ENCODE measurements at regions not wholly inside any gene's neighbourhood (a gene's known extent, or its start where the extent isn't known, plus 50 kb on each side); places are given as distances from the start of the nearest gene placed in this dataset.

GRCh38 chr11:96785073-96785472 lies 395.3 kb downstream of the JRKL start:
- no peak overlapping the region for H3K9ac ChIP-seq (ENCODE audit: low read length)
- no peak overlapping the region for H2AFZ ChIP-seq (ENCODE audit: low read depth, low read length, severe bottlenecking)
- no peaks in the 10 kb centered on the region for H3K9me2 ChIP-seq (replicated peaks; ENCODE audit: insufficient read depth, low read length)
- no peaks in the 10 kb centered on the region for H3K79me2 ChIP-seq (ENCODE audit: insufficient read depth, low read length)
- H3K36me3 ChIP-seq (ENCODE audit: low read length) = no peaks in the 10 kb centered on the region
- TF ChIP-seq EZH2phosphoT487 (conservative IDR thresholded peaks at IDR 0.05; ENCODE audit: low read length) (no peak), CTCF (IDR thresholded peaks at IDR 0.05; ENCODE audit: insufficient read depth, low read length, poor library complexity, severe bottlenecking) (no peak)
- no peaks in the 10 kb centered on the region for H4K20me1 ChIP-seq (ENCODE audit: low read depth, low read length)
- H3K4me3 ChIP-seq (ENCODE audit: insufficient read depth, low read length, poor library complexity, severe bottlenecking) = no peak overlapping the region
- no peak overlapping the region for H3K4me2 ChIP-seq (ENCODE audit: low read depth, low read length, poor library complexity, severe bottlenecking)
- no peaks in the 10 kb centered on the region for H3K27me3 ChIP-seq (ENCODE audit: low read length)
- H3K27ac ChIP-seq (ENCODE audit: low read depth, low read length) = no peak overlapping the region
- no peaks in the 10 kb centered on the region for H3K9me3 ChIP-seq (ENCODE audit: insufficient read depth, low read length)
- no peaks in the 10 kb centered on the region for H3F3A ChIP-seq (ENCODE audit: insufficient read depth)

- no peaks in the 10 kb centered on the region for H3F3A ChIP-seq (ENCODE audit: insufficient read depth)
- no peaks in the 10 kb centered on the region for H3K36me3 ChIP-seq (ENCODE audit: low read length)
- H3K27ac ChIP-seq (ENCODE audit: low read depth, low read length) = no peak overlapping the region
- no peak overlapping the region for H2AFZ ChIP-seq (ENCODE audit: low read depth, low read length, severe bottlenecking)
- H3K9me2 ChIP-seq (replicated peaks; ENCODE audit: insufficient read depth, low read length) = no peaks in the 10 kb centered on the region
- TF ChIP-seq CTCF (IDR thresholded peaks at IDR 0.05; ENCODE audit: insufficient read depth, low read length, poor library complexity, severe bottlenecking) (no peak), EZH2phosphoT487 (conservative IDR thresholded peaks at IDR 0.05; ENCODE audit: low read length) (no peak)
- H3K9me3 ChIP-seq (ENCODE audit: insufficient read depth, low read length) = no peaks in the 10 kb centered on the region
- no peaks in the 10 kb centered on the region for H3K79me2 ChIP-seq (ENCODE audit: insufficient read depth, low read length)
- no peak overlapping the region for H3K4me2 ChIP-seq (ENCODE audit: low read depth, low read length, poor library complexity, severe bottlenecking)
- no peaks in the 10 kb centered on the region for H3K27me3 ChIP-seq (ENCODE audit: low read length)
- no peak overlapping the region for H3K4me3 ChIP-seq (ENCODE audit: insufficient read depth, low read length, poor library complexity, severe bottlenecking)
- no peaks in the 10 kb centered on the region for H4K20me1 ChIP-seq (ENCODE audit: low read depth, low read length)
- no peak overlapping the region for H3K9ac ChIP-seq (ENCODE audit: low read length)
These were observed 404.3 kb downstream of the JRKL start for GRCh38 chr11:96794152-96794551.

- H3K9ac ChIP-seq (ENCODE audit: low read length) = no peak overlapping the region
- TF ChIP-seq CTCF (IDR thresholded peaks at IDR 0.05; ENCODE audit: insufficient read depth, low read length, poor library complexity, severe bottlenecking) = no peak
- no peak for TF ChIP-seq EZH2phosphoT487 (conservative IDR thresholded peaks at IDR 0.05; ENCODE audit: low read length)
- no peaks in the 10 kb centered on the region for H4K20me1 ChIP-seq (ENCODE audit: low read depth, low read length)
- no peak overlapping the region for H2AFZ ChIP-seq (ENCODE audit: low read depth, low read length, severe bottlenecking)
- H3F3A ChIP-seq (ENCODE audit: insufficient read depth) = no peaks in the 10 kb centered on the region
- H3K4me3 ChIP-seq (ENCODE audit: insufficient read depth, low read length, poor library complexity, severe bottlenecking) = no peak overlapping the region
- H3K79me2 ChIP-seq (ENCODE audit: insufficient read depth, low read length) = no peaks in the 10 kb centered on the region
- no peaks in the 10 kb centered on the region for H3K9me2 ChIP-seq (replicated peaks; ENCODE audit: insufficient read depth, low read length)
- no peaks in the 10 kb centered on the region for H3K36me3 ChIP-seq (ENCODE audit: low read length)
- no peak overlapping the region for H3K27ac ChIP-seq (ENCODE audit: low read depth, low read length)
- H3K9me3 ChIP-seq (ENCODE audit: insufficient read depth, low read length) = no peaks in the 10 kb centered on the region
- H3K4me2 ChIP-seq (ENCODE audit: low read depth, low read length, poor library complexity, severe bottlenecking) = no peak overlapping the region
- no peaks in the 10 kb centered on the region for H3K27me3 ChIP-seq (ENCODE audit: low read length)
These were observed 408.6 kb downstream of the JRKL start for GRCh38 chr11:96798445-96798844.
